ENCODE measurements at regions not wholly inside any gene's neighbourhood (a gene's known extent, or its start where the extent isn't known, plus 50 kb on each side); places are given as distances from the start of the nearest gene placed in this dataset.

DNA sequence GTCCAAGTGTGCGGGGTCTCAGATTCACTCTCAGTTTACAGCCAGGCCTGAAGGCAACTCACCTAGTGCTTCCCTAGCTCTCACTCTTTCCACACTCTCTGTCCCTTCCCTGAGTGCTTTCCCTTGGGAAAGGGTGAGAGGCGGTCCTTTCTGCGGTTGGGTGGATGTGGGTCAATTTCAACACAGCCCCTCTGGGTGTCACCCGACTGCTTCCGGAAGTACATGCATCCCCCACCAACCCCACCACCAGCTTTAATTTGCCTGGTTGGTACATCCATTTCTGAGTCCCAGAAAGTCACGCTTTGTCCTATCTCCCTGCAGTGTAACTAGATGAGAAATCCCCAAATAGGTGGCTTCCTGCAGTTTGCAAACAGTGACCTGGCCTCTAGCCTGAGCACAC is 307.3 kb upstream of the MEIS1 start (continued):
- TF ChIP-seq ATF3 (IDR thresholded peaks at IDR 0.05; ENCODE audit: insufficient read depth, low read depth, low read length): no peak
